MM.1S (cell line): ENCODE measurements at regions not wholly inside any gene's neighbourhood (a gene's known extent, or its start where the extent isn't known, plus 50 kb on each side); places are given as distances from the start of the nearest gene placed in this dataset.

Source experiments
- DNase-seq: peaks from one replicate; pipeline ENCODE4 v3.0.0-alpha.2; 2015
- H2AFZ ChIP-seq: fragments of 300-600 bp; sonication (generic); 2 replicates; pipeline ENCODE4 v1.6.0; 2016; ENCODE audit warnings: antibody characterized with exemption, low read length
- H3F3A ChIP-seq: fragments of 300-600 bp; sonication (generic); 2 replicates; pipeline ENCODE4 v1.6.1; 2016; ENCODE audit warnings: mild to moderate bottlenecking, antibody characterized with exemption, low read length, moderate library complexity, mixed read lengths; ENCODE audit not compliant: insufficient read depth
- H3K27ac ChIP-seq: fragments of 300-600 bp; sonication (generic); 2 replicates; pipeline ENCODE4 v1.5.1; 2016; ENCODE audit warnings: mild to moderate bottlenecking, low read length
- H3K27me3 ChIP-seq: fragments of 300-600 bp; sonication (generic); replicated peaks from 2 replicates; pipeline ENCODE4 v1.6.0; 2016; ENCODE audit warnings: low read length; ENCODE audit not compliant: insufficient read depth
- H3K36me3 ChIP-seq: fragments of 300-600 bp; sonication (generic); replicated peaks from 2 replicates; pipeline ENCODE4 v1.6.1; 2016; ENCODE audit warnings: mild to moderate bottlenecking, low read length, mixed read lengths; ENCODE audit not compliant: insufficient read depth
- H3K4me1 ChIP-seq: fragments of 300-600 bp; sonication (generic); 2 replicates; pipeline ENCODE4 v1.6.1; 2016; ENCODE audit warnings: low read length, mixed read lengths
- H3K4me2 ChIP-seq: fragments of 300-600 bp; sonication (generic); 2 replicates; pipeline ENCODE4 v1.6.0; 2016; ENCODE audit warnings: low read depth, low read length
- H3K4me3 ChIP-seq: fragments of 300-600 bp; sonication (generic); 2 replicates; pipeline ENCODE4 v1.5.1; 2016; ENCODE audit warnings: low read length, mixed read lengths
- H3K79me2 ChIP-seq: fragments of 300-600 bp; sonication (generic); 2 replicates; pipeline ENCODE4 v1.6.1; 2016; ENCODE audit warnings: mixed run types, low read length, mixed read lengths
- H3K9ac ChIP-seq: fragments of 300-600 bp; sonication (generic); 2 replicates; pipeline ENCODE4 v1.6.1; 2016; ENCODE audit warnings: low read length, mixed read lengths
- H3K9me2 ChIP-seq: fragments of 300-600 bp; sonication (generic); replicated peaks from 2 replicates; pipeline ENCODE4 v1.6.1; 2016; ENCODE audit warnings: mild to moderate bottlenecking, low read length, mixed read lengths; ENCODE audit not compliant: insufficient read depth
- H3K9me3 ChIP-seq: fragments of 300-600 bp; sonication (generic); replicated peaks from 2 replicates; pipeline ENCODE4 v1.6.1; 2016; ENCODE audit warnings: mild to moderate bottlenecking, low read length, mixed read lengths; ENCODE audit not compliant: insufficient read depth
- H4K20me1 ChIP-seq: fragments of 300-600 bp; sonication (generic); 2 replicates; pipeline ENCODE4 v1.6.1; 2016; ENCODE audit warnings: mild to moderate bottlenecking, low read length, moderate library complexity, mixed read lengths; ENCODE audit not compliant: insufficient read depth
- EZH2 ChIP-seq: fragments of 300-600 bp; sonication (generic); optimal IDR thresholded peaks from 2 replicates; pipeline ENCODE3; 2017; ENCODE audit warnings: low read depth, mild to moderate bottlenecking, antibody characterized with exemption, low read length, mixed read lengths
- EZH2phosphoT487 ChIP-seq: fragments of 300-600 bp; sonication (generic); IDR thresholded peaks from 2 replicates; pipeline ENCODE4 v1.6.1; 2018; ENCODE audit warnings: antibody characterized with exemption, low read length
- TF ChIP-seq, protein P1 (sequence below): fragments of 300-600 bp; sonication (generic); IDR thresholded peaks from 2 replicates; pipeline ENCODE4 v1.5.1; 2016; ENCODE audit warnings: antibody characterized with exemption, low read length, mixed read lengths

- peak overlapping the region; percentile 2 for H3K4me3 ChIP-seq
- H3K9me3 ChIP-seq = no peaks in the 10 kb centered on the region
- peak overlapping the region; percentile 92 for H3K27ac ChIP-seq
- DNase-seq = peak; percentile 96
- peak overlapping the region; percentile 47 for H3K9ac ChIP-seq
- H3K9me2 ChIP-seq = no peaks in the 10 kb centered on the region
- H3K27me3 ChIP-seq = no peaks in the 10 kb centered on the region
- peaks cover 25% of the 10 kb centered on the region for H3F3A ChIP-seq
- no peaks in the 10 kb centered on the region for H3K36me3 ChIP-seq
- H4K20me1 ChIP-seq = no peaks in the 10 kb centered on the region
- no peak overlapping the region for H2AFZ ChIP-seq
- no peaks in the 10 kb centered on the region for H3K79me2 ChIP-seq
- no peak for TF ChIP-seq EZH2
- TF ChIP-seq, protein P1, sequence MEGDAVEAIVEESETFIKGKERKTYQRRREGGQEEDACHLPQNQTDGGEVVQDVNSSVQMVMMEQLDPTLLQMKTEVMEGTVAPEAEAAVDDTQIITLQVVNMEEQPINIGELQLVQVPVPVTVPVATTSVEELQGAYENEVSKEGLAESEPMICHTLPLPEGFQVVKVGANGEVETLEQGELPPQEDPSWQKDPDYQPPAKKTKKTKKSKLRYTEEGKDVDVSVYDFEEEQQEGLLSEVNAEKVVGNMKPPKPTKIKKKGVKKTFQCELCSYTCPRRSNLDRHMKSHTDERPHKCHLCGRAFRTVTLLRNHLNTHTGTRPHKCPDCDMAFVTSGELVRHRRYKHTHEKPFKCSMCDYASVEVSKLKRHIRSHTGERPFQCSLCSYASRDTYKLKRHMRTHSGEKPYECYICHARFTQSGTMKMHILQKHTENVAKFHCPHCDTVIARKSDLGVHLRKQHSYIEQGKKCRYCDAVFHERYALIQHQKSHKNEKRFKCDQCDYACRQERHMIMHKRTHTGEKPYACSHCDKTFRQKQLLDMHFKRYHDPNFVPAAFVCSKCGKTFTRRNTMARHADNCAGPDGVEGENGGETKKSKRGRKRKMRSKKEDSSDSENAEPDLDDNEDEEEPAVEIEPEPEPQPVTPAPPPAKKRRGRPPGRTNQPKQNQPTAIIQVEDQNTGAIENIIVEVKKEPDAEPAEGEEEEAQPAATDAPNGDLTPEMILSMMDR = no peak
- no peak for TF ChIP-seq EZH2phosphoT487
- H3K4me1 ChIP-seq = peaks cover 31% of the 10 kb centered on the region
- peak overlapping the region; percentile 78 for H3K4me2 ChIP-seq
Observed at GRCh38 chr10:111338805-111339204, 262.0 kb downstream of the ADRA2A start.

- no peak overlapping the region for H3K4me3 ChIP-seq
- no peaks in the 10 kb centered on the region for H3K9me3 ChIP-seq
- no peaks in the 10 kb centered on the region for H3K27me3 ChIP-seq
- H4K20me1 ChIP-seq = no peaks in the 10 kb centered on the region
- H3K9ac ChIP-seq = no peak overlapping the region
- no peak overlapping the region for H3K4me2 ChIP-seq
- TF ChIP-seq, protein P1 = peak; percentile 66
- no peak for TF ChIP-seq EZH2
- no peak for TF ChIP-seq EZH2phosphoT487
- H3K4me1 ChIP-seq = peaks cover 4% of the 10 kb centered on the region
- no peak overlapping the region for H3K27ac ChIP-seq
- H3F3A ChIP-seq = no peaks in the 10 kb centered on the region
- H2AFZ ChIP-seq = no peak overlapping the region
- peak; percentile 46 for DNase-seq
- no peaks in the 10 kb centered on the region for H3K79me2 ChIP-seq
- no peaks in the 10 kb centered on the region for H3K36me3 ChIP-seq
- H3K9me2 ChIP-seq = no peaks in the 10 kb centered on the region
Observed at GRCh38 chr10:111344804-111345203, 268.0 kb downstream of the ADRA2A start.

DNA sequence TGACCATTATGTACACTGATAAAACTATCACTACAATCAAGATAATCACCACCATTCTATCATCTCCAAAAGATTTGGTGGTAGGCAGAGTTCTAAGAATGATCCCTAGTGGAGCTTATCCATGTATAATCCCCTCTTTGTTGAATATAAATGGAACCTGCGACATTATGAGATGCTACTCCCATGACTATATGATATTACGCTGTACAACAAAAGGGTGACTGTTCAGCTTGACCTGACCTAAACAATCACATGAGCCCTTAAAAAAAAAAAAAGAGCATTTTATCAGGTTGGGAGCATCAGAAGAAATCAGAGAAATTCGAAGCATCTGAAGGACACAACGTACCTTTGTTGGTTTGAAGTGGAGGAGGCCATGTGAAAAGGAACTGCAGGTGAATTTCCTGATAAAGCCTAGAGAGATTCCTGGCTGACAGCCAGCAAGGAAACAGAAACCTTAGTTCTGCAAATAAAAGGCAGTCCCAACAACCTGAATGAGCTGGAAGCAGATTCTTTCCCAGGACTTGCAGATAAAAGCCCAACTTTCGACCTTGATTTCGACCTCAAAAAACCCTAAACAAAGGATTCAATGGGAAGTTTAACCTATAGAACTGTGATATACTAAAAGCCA lies 270.7 kb downstream of the ADRA2A start:
- Histone ChIP-seq H4K20me1 (no peaks in the 10 kb centered on the region), H3K4me2 (no peak overlapping the region), H3K27me3 (no peaks in the 10 kb centered on the region), H3K4me3 (no peak overlapping the region), H3K27ac (no peak overlapping the region), H3F3A (no peaks in the 10 kb centered on the region), H3K9me2 (no peaks in the 10 kb centered on the region), H3K9me3 (no peaks in the 10 kb centered on the region), H3K36me3 (no peaks in the 10 kb centered on the region), H2AFZ (no peak overlapping the region), H3K79me2 (no peaks in the 10 kb centered on the region), H3K4me1 (no peaks in the 10 kb centered on the region; the same call in 1 of the 2 replicates), H3K9ac (no peak overlapping the region)
- TF ChIP-seq EZH2phosphoT487 (no peak), EZH2 (no peak)
- TF ChIP-seq, protein P1 = no peak
- no peak for DNase-seq
